ENCODE measurements at regions not wholly inside any gene's neighbourhood (a gene's known extent, or its start where the extent isn't known, plus 50 kb on each side); places are given as distances from the start of the nearest gene placed in this dataset.
A peak's percentile ranks its signal among the peaks of the same experiment; 100 is the strongest.
"Not testable (repeated sequence)": the region's sequence is repeated elsewhere in the genome, so short reads cannot be mapped to it uniquely, and the experiment has no call there.

- no peaks in the 10 kb centered on the region for H3K27me3 ChIP-seq (ENCODE audit: control insufficient read depth, insufficient read depth, low read length)
- peaks cover 12% of the 10 kb centered on the region for H3K4me1 ChIP-seq (ENCODE audit: control insufficient read depth, insufficient read depth, low read length)
- H3K9me3 ChIP-seq (replicated peaks; ENCODE audit: control insufficient read depth, low read depth, low read length): no peaks in the 10 kb centered on the region
- no CpG with 5 or more reads among the region's 11 CpGs for WGBS (ENCODE audit: insufficient coverage)
- H3K27ac ChIP-seq (ENCODE audit: low read length): no peak overlapping the region
- peak; percentile 39 for DNase-seq
- no peaks in the 10 kb centered on the region for H3K36me3 ChIP-seq (ENCODE audit: control insufficient read depth, insufficient read depth, low read length)
- no peak overlapping the region for H3K4me3 ChIP-seq (ENCODE audit: low read length)
These were observed 76.4 kb upstream of the SLC4A7 start for GRCh38 chr3:27560484-27561056.

- Histone ChIP-seq H3K4me1 (ENCODE audit: control insufficient read depth, insufficient read depth, low read length) (peaks cover 10% of the 10 kb centered on the region), H3K4me3 (ENCODE audit: low read length) (no peak overlapping the region), H3K36me3 (ENCODE audit: control insufficient read depth, insufficient read depth, low read length) (no peaks in the 10 kb centered on the region), H3K27me3 (ENCODE audit: control insufficient read depth, insufficient read depth, low read length) (no peaks in the 10 kb centered on the region), H3K9me3 (replicated peaks; ENCODE audit: control insufficient read depth, low read depth, low read length) (no peaks in the 10 kb centered on the region), H3K27ac (ENCODE audit: low read length) (peak overlapping the region; percentile 37)
- peak; percentile 96 for DNase-seq
- 10% methylated on average over 4 of the region's 6 CpGs for WGBS (ENCODE audit: insufficient coverage)
These were observed 75.7 kb upstream of the SLC4A7 start for GRCh38 chr3:27559835-27560234.

- H3K9me3 ChIP-seq (replicated peaks; ENCODE audit: control insufficient read depth, low read depth, low read length): no peaks in the 10 kb centered on the region
- DNase-seq: no peak
- H3K27me3 ChIP-seq (ENCODE audit: control insufficient read depth, insufficient read depth, low read length): no peaks in the 10 kb centered on the region
- peaks cover 10% of the 10 kb centered on the region for H3K4me1 ChIP-seq (ENCODE audit: control insufficient read depth, insufficient read depth, low read length)
- no peak overlapping the region for H3K4me3 ChIP-seq (ENCODE audit: low read length)
- peak overlapping the region; percentile 37 for H3K27ac ChIP-seq (ENCODE audit: low read length)
- H3K36me3 ChIP-seq (ENCODE audit: control insufficient read depth, insufficient read depth, low read length): no peaks in the 10 kb centered on the region
These were observed 75.2 kb upstream of the SLC4A7 start for GRCh38 chr3:27559381-27559780.

GRCh38 chr3:27557411-27557810 lies 73.2 kb upstream of the SLC4A7 start:
- no peak overlapping the region for H3K4me3 ChIP-seq (ENCODE audit: low read length)
- peaks cover 10% of the 10 kb centered on the region for H3K4me1 ChIP-seq (ENCODE audit: control insufficient read depth, insufficient read depth, low read length)
- no peaks in the 10 kb centered on the region for H3K36me3 ChIP-seq (ENCODE audit: control insufficient read depth, insufficient read depth, low read length)
- no peaks in the 10 kb centered on the region for H3K27me3 ChIP-seq (ENCODE audit: control insufficient read depth, insufficient read depth, low read length)
- DNase-seq: peak; percentile 80
- peak overlapping the region; percentile 50 for H3K27ac ChIP-seq (ENCODE audit: low read length)
- H3K9me3 ChIP-seq (replicated peaks; ENCODE audit: control insufficient read depth, low read depth, low read length): no peaks in the 10 kb centered on the region
- no CpG with 5 or more reads among the region's 2 CpGs for WGBS (ENCODE audit: insufficient coverage)

GRCh38 chr3:27556887-27557286 lies 72.7 kb upstream of the SLC4A7 start:
- WGBS (ENCODE audit: insufficient coverage): no CpG with 5 or more reads among the region's 4 CpGs
- Histone ChIP-seq H3K4me3 (ENCODE audit: low read length) (no peak overlapping the region), H3K27me3 (ENCODE audit: control insufficient read depth, insufficient read depth, low read length) (no peaks in the 10 kb centered on the region), H3K4me1 (ENCODE audit: control insufficient read depth, insufficient read depth, low read length) (peaks cover 10% of the 10 kb centered on the region), H3K9me3 (replicated peaks; ENCODE audit: control insufficient read depth, low read depth, low read length) (no peaks in the 10 kb centered on the region), H3K27ac (ENCODE audit: low read length) (peak overlapping the region; percentile 50), H3K36me3 (ENCODE audit: control insufficient read depth, insufficient read depth, low read length) (no peaks in the 10 kb centered on the region)
- peak; percentile 88 for DNase-seq

GRCh38 chr3:27554706-27555105 lies 70.5 kb upstream of the SLC4A7 start:
- no peaks in the 10 kb centered on the region for H3K9me3 ChIP-seq (replicated peaks; ENCODE audit: control insufficient read depth, low read depth, low read length)
- H3K27ac ChIP-seq (ENCODE audit: low read length): no peak overlapping the region
- no peaks in the 10 kb centered on the region for H3K27me3 ChIP-seq (ENCODE audit: control insufficient read depth, insufficient read depth, low read length)
- WGBS (ENCODE audit: insufficient coverage): 20% methylated on average over 1 of the region's 2 CpGs
- no peak overlapping the region for H3K4me3 ChIP-seq (ENCODE audit: low read length)
- DNase-seq: no peak
- peaks cover 4% of the 10 kb centered on the region for H3K4me1 ChIP-seq (ENCODE audit: control insufficient read depth, insufficient read depth, low read length)
- H3K36me3 ChIP-seq (ENCODE audit: control insufficient read depth, insufficient read depth, low read length): no peaks in the 10 kb centered on the region

GRCh38 chr3:27553886-27554540 lies 69.8 kb upstream of the SLC4A7 start:
- H3K27ac ChIP-seq (ENCODE audit: low read length): no peak overlapping the region

GRCh38 chr3:27552708-27553107 lies 68.5 kb upstream of the SLC4A7 start:
- H3K9me3 ChIP-seq (replicated peaks; ENCODE audit: control insufficient read depth, low read depth, low read length); H3K4me1 ChIP-seq (ENCODE audit: control insufficient read depth, insufficient read depth, low read length); H3K4me3 ChIP-seq (ENCODE audit: low read length); H3K27me3 ChIP-seq (ENCODE audit: control insufficient read depth, insufficient read depth, low read length); DNase-seq; H3K36me3 ChIP-seq (ENCODE audit: control insufficient read depth, insufficient read depth, low read length); H3K27ac ChIP-seq (ENCODE audit: low read length): not testable (repeated sequence)
- 97% methylated on average over 4 of the region's 5 CpGs for WGBS (ENCODE audit: insufficient coverage)

More at GRCh38 chr3:27553886-27554540, 69.8 kb upstream of the SLC4A7 start:
- Histone ChIP-seq H3K9me3 (replicated peaks; ENCODE audit: control insufficient read depth, low read depth, low read length) (no peaks in the 10 kb centered on the region), H3K36me3 (ENCODE audit: control insufficient read depth, insufficient read depth, low read length) (no peaks in the 10 kb centered on the region), H3K27me3 (ENCODE audit: control insufficient read depth, insufficient read depth, low read length) (no peaks in the 10 kb centered on the region), H3K4me3 (ENCODE audit: low read length) (no peak overlapping the region), H3K4me1 (ENCODE audit: control insufficient read depth, insufficient read depth, low read length) (no peaks in the 10 kb centered on the region)
- WGBS (ENCODE audit: insufficient coverage): 76% methylated on average over 1 of the region's 2 CpGs
- DNase-seq: no peak

GRCh38 chr3:27551413-27551812 lies 67.2 kb upstream of the SLC4A7 start:
- H3K36me3 ChIP-seq (ENCODE audit: control insufficient read depth, insufficient read depth, low read length); DNase-seq; H3K27me3 ChIP-seq (ENCODE audit: control insufficient read depth, insufficient read depth, low read length); H3K27ac ChIP-seq (ENCODE audit: low read length); H3K9me3 ChIP-seq (replicated peaks; ENCODE audit: control insufficient read depth, low read depth, low read length); H3K4me1 ChIP-seq (ENCODE audit: control insufficient read depth, insufficient read depth, low read length); H3K4me3 ChIP-seq (ENCODE audit: low read length): not testable (repeated sequence)
- 100% methylated on average over 1 of the region's 4 CpGs for WGBS (ENCODE audit: insufficient coverage)

GRCh38 chr3:27545061-27545460 lies 60.9 kb upstream of the SLC4A7 start:
- Histone ChIP-seq H3K27me3 (ENCODE audit: control insufficient read depth, insufficient read depth, low read length) (no peaks in the 10 kb centered on the region), H3K4me3 (ENCODE audit: low read length) (no peak overlapping the region), H3K27ac (ENCODE audit: low read length) (no peak overlapping the region), H3K9me3 (replicated peaks; ENCODE audit: control insufficient read depth, low read depth, low read length) (no peaks in the 10 kb centered on the region), H3K4me1 (ENCODE audit: control insufficient read depth, insufficient read depth, low read length) (no peaks in the 10 kb centered on the region), H3K36me3 (ENCODE audit: control insufficient read depth, insufficient read depth, low read length) (no peaks in the 10 kb centered on the region)
- no peak for DNase-seq
- no CpG with 5 or more reads among the region's 1 CpG for WGBS (ENCODE audit: insufficient coverage)

All from muscle of leg (tissue), 3 donors.